H4 (cell line): ENCODE measurements at regions not wholly inside any gene's neighbourhood (a gene's known extent, or its start where the extent isn't known, plus 50 kb on each side); places are given as distances from the start of the nearest gene placed in this dataset.
"Not testable (repeated sequence)": the region's sequence is repeated elsewhere in the genome, so short reads cannot be mapped to it uniquely, and the experiment has no call there.

ENCODE experiments used
- DNase-seq: peaks from one replicate; pipeline ENCODE4 v3.0.0-alpha.2; 2015; ENCODE audit warnings: low spot score

GRCh38 chr22:42217752-42218280, 52.6 kb downstream of the TCF20 start:
- DNase-seq: no peak

GRCh38 chr22:42217019-42217751, 53.3 kb downstream of the TCF20 start:
- DNase-seq: no peak

GRCh38 chr22:42214633-42215415, 55.6 kb downstream of the TCF20 start:
- no peak for DNase-seq

GRCh38 chr22:42208362-42208761, 62.1 kb downstream of the TCF20 start:
- DNase-seq: no peak

GRCh38 chr22:42207918-42208317, 62.5 kb downstream of the TCF20 start:
- no peak for DNase-seq

- no peak for DNase-seq
These were observed 66.8 kb downstream of the TCF20 start for GRCh38 chr22:42203609-42204008.

- no peak for DNase-seq
These were observed 67.8 kb downstream of the TCF20 start for GRCh38 chr22:42202669-42203068.

GRCh38 chr22:42202048-42202447, 68.4 kb downstream of the TCF20 start:
- no peak for DNase-seq

- DNase-seq: no peak
These were observed 68.4 kb upstream of the CYP2D6 start for GRCh38 chr22:42199025-42199424.

- no peak for DNase-seq
These were observed 67.6 kb upstream of the CYP2D6 start for GRCh38 chr22:42198226-42198625.

GRCh38 chr22:42196454-42196853, 65.8 kb upstream of the CYP2D6 start:
- no peak for DNase-seq

GRCh38 chr22:42194953-42195352, 64.3 kb upstream of the CYP2D6 start:
- DNase-seq: no peak

GRCh38 chr22:42194104-42194851, 63.7 kb upstream of the CYP2D6 start:
- no peak for DNase-seq

GRCh38 chr22:42192547-42192946, 61.9 kb upstream of the CYP2D6 start:
- no peak for DNase-seq

GRCh38 chr22:42190274-42190673, 59.7 kb upstream of the CYP2D6 start:
- no peak for DNase-seq

- no peak for DNase-seq
These were observed 59.2 kb upstream of the CYP2D6 start for GRCh38 chr22:42189761-42190160.

GRCh38 chr22:42188808-42189447, 58.3 kb upstream of the CYP2D6 start:
- peak; percentile 33 for DNase-seq

- no peak for DNase-seq
These were observed 57.0 kb upstream of the CYP2D6 start for GRCh38 chr22:42187646-42188045.

GRCh38 chr22:42185915-42186439, 55.4 kb upstream of the CYP2D6 start:
- DNase-seq: no peak

- DNase-seq: peak; percentile 25
These were observed 54.2 kb upstream of the CYP2D6 start for GRCh38 chr22:42184852-42185251.

- DNase-seq: not testable (repeated sequence)
These were observed 53.0 kb upstream of the CYP2D6 start for GRCh38 chr22:42183461-42184059.
